ENCODE measurements at regions not wholly inside any gene's neighbourhood (a gene's known extent, or its start where the extent isn't known, plus 50 kb on each side); places are given as distances from the start of the nearest gene placed in this dataset.

DNA sequence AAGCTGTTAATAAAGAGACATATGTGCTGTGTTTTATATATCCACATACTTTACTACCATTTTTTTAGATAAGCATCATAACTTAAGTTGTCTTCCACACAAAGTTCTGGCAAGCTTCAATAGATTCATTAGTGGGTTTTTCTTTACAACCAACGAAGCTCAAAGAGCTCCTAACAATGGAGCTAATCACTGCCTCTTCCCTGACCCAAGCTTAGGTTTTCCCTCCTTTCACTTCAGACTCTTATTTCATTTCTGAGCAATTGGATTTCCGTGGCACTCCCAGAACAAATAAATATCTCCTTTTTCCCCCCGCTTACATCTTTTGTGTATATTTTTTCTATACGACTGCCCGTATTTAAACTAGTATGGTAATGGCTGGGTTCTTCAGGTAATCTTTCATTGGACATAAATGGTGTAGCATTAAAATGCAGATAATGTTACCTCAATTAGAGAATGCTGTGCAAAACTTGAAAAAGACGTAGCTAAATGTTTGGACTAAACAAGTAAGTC, 275.5 kb upstream of the TMEM161B start:
- no peaks in the 10 kb centered on the region for H3K36me3 ChIP-seq (ENCODE audit: control insufficient read depth in 2 of 2, insufficient read depth in 2 of 2, low read length in 2 of 2)
- H3K9me3 ChIP-seq (ENCODE audit: control insufficient read depth in 2 of 2, low read length in 2 of 2): no peaks in the 10 kb centered on the region
- no peak overlapping the region for H3K9ac ChIP-seq (ENCODE audit: low read length in 2 of 2)
- no peak overlapping the region for H3K4me3 ChIP-seq (ENCODE audit: low read length in 2 of 2)
- no peak overlapping the region for H3K27ac ChIP-seq (ENCODE audit: low read length)
- no peaks in the 10 kb centered on the region for H3K27me3 ChIP-seq (ENCODE audit: control insufficient read depth in 1 of 2, insufficient read depth in 2 of 2, low read length in 2 of 2)
- H3K4me1 ChIP-seq (ENCODE audit: control insufficient read depth, insufficient read depth, low read length): no peaks in the 10 kb centered on the region

DNA sequence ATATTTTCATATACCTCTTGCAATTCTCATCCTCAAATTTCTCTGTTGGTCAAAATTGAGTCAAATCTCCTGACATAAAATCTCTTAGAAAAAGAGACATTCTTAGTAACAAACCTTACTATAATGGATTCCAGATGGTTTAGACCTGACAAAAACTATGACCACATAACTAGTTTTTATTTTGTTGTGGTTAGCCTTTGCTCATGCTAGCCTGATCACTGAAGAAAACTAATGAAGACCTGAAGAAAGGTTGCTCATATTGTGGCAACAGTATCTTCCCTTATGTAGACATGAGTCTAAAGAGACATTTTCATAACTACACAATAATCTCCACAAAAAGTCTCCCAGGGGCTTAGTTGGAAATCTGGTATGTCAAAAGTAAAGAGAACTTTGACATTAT, 274.1 kb upstream of the TMEM161B start:
- H3K27me3 ChIP-seq (ENCODE audit: control insufficient read depth in 1 of 2, insufficient read depth in 2 of 2, low read length in 2 of 2): no peaks in the 10 kb centered on the region
- H3K36me3 ChIP-seq (ENCODE audit: control insufficient read depth in 2 of 2, insufficient read depth in 2 of 2, low read length in 2 of 2): no peaks in the 10 kb centered on the region
- H3K4me3 ChIP-seq (ENCODE audit: low read length in 2 of 2): no peak overlapping the region
- no peaks in the 10 kb centered on the region for H3K4me1 ChIP-seq (ENCODE audit: control insufficient read depth, insufficient read depth, low read length)
- no peaks in the 10 kb centered on the region for H3K9me3 ChIP-seq (ENCODE audit: control insufficient read depth in 2 of 2, low read length in 2 of 2)
- H3K9ac ChIP-seq (ENCODE audit: low read length in 2 of 2): no peak overlapping the region
- no peak overlapping the region for H3K27ac ChIP-seq (ENCODE audit: low read length)

GRCh38 chr5:88540471-88541115, 271.9 kb upstream of the TMEM161B start:
- Histone ChIP-seq H3K36me3 (ENCODE audit: control insufficient read depth in 2 of 2, insufficient read depth in 2 of 2, low read length in 2 of 2) (no peaks in the 10 kb centered on the region), H3K27ac (ENCODE audit: low read length) (no peak overlapping the region), H3K27me3 (ENCODE audit: control insufficient read depth in 1 of 2, insufficient read depth in 2 of 2, low read length in 2 of 2) (no peaks in the 10 kb centered on the region), H3K9me3 (ENCODE audit: control insufficient read depth in 2 of 2, low read length in 2 of 2) (no peaks in the 10 kb centered on the region), H3K4me3 (ENCODE audit: low read length in 2 of 2) (no peak overlapping the region), H3K9ac (ENCODE audit: low read length in 2 of 2) (no peak overlapping the region), H3K4me1 (ENCODE audit: control insufficient read depth, insufficient read depth, low read length) (no peaks in the 10 kb centered on the region)

GRCh38 chr5:88539693-88540365, 271.2 kb upstream of the TMEM161B start:
- H3K9me3 ChIP-seq (ENCODE audit: control insufficient read depth in 2 of 2, low read length in 2 of 2): no peaks in the 10 kb centered on the region
- no peak overlapping the region for H3K27ac ChIP-seq (ENCODE audit: low read length)
- H3K4me1 ChIP-seq (ENCODE audit: control insufficient read depth, insufficient read depth, low read length): no peaks in the 10 kb centered on the region
- no peaks in the 10 kb centered on the region for H3K36me3 ChIP-seq (ENCODE audit: control insufficient read depth in 2 of 2, insufficient read depth in 2 of 2, low read length in 2 of 2)
- no peak overlapping the region for H3K4me3 ChIP-seq (ENCODE audit: low read length in 2 of 2)
- no peaks in the 10 kb centered on the region for H3K27me3 ChIP-seq (ENCODE audit: control insufficient read depth in 1 of 2, insufficient read depth in 2 of 2, low read length in 2 of 2)
- H3K9ac ChIP-seq (ENCODE audit: low read length in 2 of 2): no peak overlapping the region

GRCh38 chr5:88539026-88539425, 270.4 kb upstream of the TMEM161B start:
- no peak overlapping the region for H3K4me3 ChIP-seq (ENCODE audit: low read length in 2 of 2)
- H3K9ac ChIP-seq (ENCODE audit: low read length in 2 of 2): no peak overlapping the region
- no peaks in the 10 kb centered on the region for H3K9me3 ChIP-seq (ENCODE audit: control insufficient read depth in 2 of 2, low read length in 2 of 2)
- no peaks in the 10 kb centered on the region for H3K4me1 ChIP-seq (ENCODE audit: control insufficient read depth, insufficient read depth, low read length)
- no peak overlapping the region for H3K27ac ChIP-seq (ENCODE audit: low read length)
- no peaks in the 10 kb centered on the region for H3K27me3 ChIP-seq (ENCODE audit: control insufficient read depth in 1 of 2, insufficient read depth in 2 of 2, low read length in 2 of 2)
- H3K36me3 ChIP-seq (ENCODE audit: control insufficient read depth in 2 of 2, insufficient read depth in 2 of 2, low read length in 2 of 2): no peaks in the 10 kb centered on the region

GRCh38 chr5:88536146-88536545, 267.5 kb upstream of the TMEM161B start:
- Histone ChIP-seq H3K4me1 (ENCODE audit: control insufficient read depth, insufficient read depth, low read length) (no peaks in the 10 kb centered on the region), H3K27me3 (ENCODE audit: control insufficient read depth in 1 of 2, insufficient read depth in 2 of 2, low read length in 2 of 2) (no peaks in the 10 kb centered on the region), H3K9ac (ENCODE audit: low read length in 2 of 2) (no peak overlapping the region)

GRCh38 chr5:88524941-88525340, 256.3 kb upstream of the TMEM161B start:
- Histone ChIP-seq H3K9me3 (ENCODE audit: control insufficient read depth in 2 of 2, low read length in 2 of 2) (no peaks in the 10 kb centered on the region), H3K4me3 (ENCODE audit: low read length in 2 of 2) (no peak overlapping the region), H3K4me1 (ENCODE audit: control insufficient read depth, insufficient read depth, low read length) (no peaks in the 10 kb centered on the region), H3K36me3 (ENCODE audit: control insufficient read depth in 2 of 2, insufficient read depth in 2 of 2, low read length in 2 of 2) (no peaks in the 10 kb centered on the region), H3K27me3 (ENCODE audit: control insufficient read depth in 1 of 2, insufficient read depth in 2 of 2, low read length in 2 of 2) (no peaks in the 10 kb centered on the region), H3K27ac (ENCODE audit: low read length) (no peak overlapping the region), H3K9ac (ENCODE audit: low read length in 2 of 2) (no peak overlapping the region)

More at GRCh38 chr5:88536146-88536545, 267.5 kb upstream of the TMEM161B start:
- no peaks in the 10 kb centered on the region for H3K36me3 ChIP-seq (ENCODE audit: control insufficient read depth in 2 of 2, insufficient read depth in 2 of 2, low read length in 2 of 2)
- no peak overlapping the region for H3K27ac ChIP-seq (ENCODE audit: low read length)
- H3K9me3 ChIP-seq (ENCODE audit: control insufficient read depth in 2 of 2, low read length in 2 of 2): peaks cover 0 to 2% of the 10 kb centered on the region in 2 donors
- no peak overlapping the region for H3K4me3 ChIP-seq (ENCODE audit: low read length in 2 of 2)

DNA sequence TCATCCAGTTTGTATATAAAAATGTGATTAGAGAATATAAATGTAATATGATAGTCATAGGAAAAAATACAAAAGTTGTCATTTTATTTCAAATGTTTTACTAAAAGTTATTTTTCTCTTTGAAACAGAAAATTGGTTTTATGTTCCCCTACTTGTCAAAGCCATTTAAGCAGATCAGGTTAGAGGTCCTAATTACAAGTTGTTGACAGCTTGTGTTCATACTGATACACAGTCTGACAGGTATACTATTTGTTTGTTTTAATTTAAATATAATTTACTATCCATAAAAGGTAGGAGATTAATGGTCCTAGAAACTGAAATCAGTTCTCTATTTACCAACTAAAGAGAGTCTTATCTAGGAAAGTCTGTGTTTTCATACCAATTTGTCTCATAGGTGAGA, 250.4 kb upstream of the TMEM161B start:
- no peaks in the 10 kb centered on the region for H3K36me3 ChIP-seq (ENCODE audit: control insufficient read depth in 2 of 2, insufficient read depth in 2 of 2, low read length in 2 of 2)
- no peak overlapping the region for H3K27ac ChIP-seq (ENCODE audit: low read length)
- no peaks in the 10 kb centered on the region for H3K9me3 ChIP-seq (ENCODE audit: control insufficient read depth in 2 of 2, low read length in 2 of 2)
- no peak overlapping the region for H3K4me3 ChIP-seq (ENCODE audit: low read length in 2 of 2)
- no peaks in the 10 kb centered on the region for H3K4me1 ChIP-seq (ENCODE audit: control insufficient read depth, insufficient read depth, low read length)
- no peaks in the 10 kb centered on the region for H3K27me3 ChIP-seq (ENCODE audit: control insufficient read depth in 1 of 2, insufficient read depth in 2 of 2, low read length in 2 of 2)
- H3K9ac ChIP-seq (ENCODE audit: low read length in 2 of 2): no peak overlapping the region

- no peaks in the 10 kb centered on the region for H3K4me1 ChIP-seq (ENCODE audit: control insufficient read depth, insufficient read depth, low read length)
- no peaks in the 10 kb centered on the region for H3K36me3 ChIP-seq (ENCODE audit: control insufficient read depth in 2 of 2, insufficient read depth in 2 of 2, low read length in 2 of 2)
- H3K9ac ChIP-seq (ENCODE audit: low read length in 2 of 2): no peak overlapping the region
These were observed 249.7 kb upstream of the TMEM161B start for GRCh38 chr5:88518131-88519016.

GRCh38 chr5:88515881-88516819, 247.5 kb upstream of the TMEM161B start:
- H3K4me1 ChIP-seq (ENCODE audit: control insufficient read depth, insufficient read depth, low read length): no peaks in the 10 kb centered on the region
- no peak overlapping the region for H3K9ac ChIP-seq (ENCODE audit: low read length in 2 of 2)
- no peak overlapping the region for H3K4me3 ChIP-seq (ENCODE audit: low read length in 2 of 2)
- no peak overlapping the region for H3K27ac ChIP-seq (ENCODE audit: low read length)
- no peaks in the 10 kb centered on the region for H3K36me3 ChIP-seq (ENCODE audit: control insufficient read depth in 2 of 2, insufficient read depth in 2 of 2, low read length in 2 of 2)
- no peaks in the 10 kb centered on the region for H3K27me3 ChIP-seq (ENCODE audit: control insufficient read depth in 1 of 2, insufficient read depth in 2 of 2, low read length in 2 of 2)
- H3K9me3 ChIP-seq (ENCODE audit: control insufficient read depth in 2 of 2, low read length in 2 of 2): no peaks in the 10 kb centered on the region

More at GRCh38 chr5:88518131-88519016, 249.7 kb upstream of the TMEM161B start:
- Histone ChIP-seq H3K4me3 (ENCODE audit: low read length in 2 of 2) (no peak overlapping the region), H3K27ac (ENCODE audit: low read length) (no peak overlapping the region), H3K9me3 (ENCODE audit: control insufficient read depth in 2 of 2, low read length in 2 of 2) (no peaks in the 10 kb centered on the region), H3K27me3 (ENCODE audit: control insufficient read depth in 1 of 2, insufficient read depth in 2 of 2, low read length in 2 of 2) (no peaks in the 10 kb centered on the region)
